ENCODE measurements at regions not wholly inside any gene's neighbourhood (a gene's known extent, or its start where the extent isn't known, plus 50 kb on each side); places are given as distances from the start of the nearest gene placed in this dataset.

DNA sequence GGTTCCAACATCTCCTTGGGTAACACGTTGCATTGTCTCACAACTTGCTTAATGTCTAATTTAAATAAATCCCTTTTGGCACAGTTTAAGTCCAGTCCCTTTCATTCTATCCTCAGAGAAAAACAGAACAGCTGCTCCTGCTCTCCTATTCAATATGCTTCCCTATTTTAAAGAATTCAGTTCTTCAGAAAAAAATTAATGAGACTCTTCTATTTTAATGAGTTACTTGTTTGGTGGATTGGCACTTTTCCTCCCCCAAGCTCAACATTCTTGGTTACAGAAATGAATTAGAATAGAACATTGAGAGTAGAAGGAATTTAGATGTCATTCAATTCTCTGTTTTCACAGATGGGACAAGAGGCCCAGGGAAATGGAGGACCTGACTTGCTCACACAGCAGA lies 116.9 kb upstream of the ATP8B1 start:
- H3K4me1 ChIP-seq, result peaks cover 0 to 6% of the 10 kb centered on the region in 2 donors
- intact Hi-C loops (cut with DNase I), result no loop called here
- H3K36me3 ChIP-seq, result no peaks in the 10 kb centered on the region
- no peaks in the 10 kb centered on the region for H3K9me3 ChIP-seq
- H3K27ac ChIP-seq, result no peak overlapping the region
- DNase-seq (no peak), ATAC-seq (no peak)
- TF ChIP-seq, protein P1, sequence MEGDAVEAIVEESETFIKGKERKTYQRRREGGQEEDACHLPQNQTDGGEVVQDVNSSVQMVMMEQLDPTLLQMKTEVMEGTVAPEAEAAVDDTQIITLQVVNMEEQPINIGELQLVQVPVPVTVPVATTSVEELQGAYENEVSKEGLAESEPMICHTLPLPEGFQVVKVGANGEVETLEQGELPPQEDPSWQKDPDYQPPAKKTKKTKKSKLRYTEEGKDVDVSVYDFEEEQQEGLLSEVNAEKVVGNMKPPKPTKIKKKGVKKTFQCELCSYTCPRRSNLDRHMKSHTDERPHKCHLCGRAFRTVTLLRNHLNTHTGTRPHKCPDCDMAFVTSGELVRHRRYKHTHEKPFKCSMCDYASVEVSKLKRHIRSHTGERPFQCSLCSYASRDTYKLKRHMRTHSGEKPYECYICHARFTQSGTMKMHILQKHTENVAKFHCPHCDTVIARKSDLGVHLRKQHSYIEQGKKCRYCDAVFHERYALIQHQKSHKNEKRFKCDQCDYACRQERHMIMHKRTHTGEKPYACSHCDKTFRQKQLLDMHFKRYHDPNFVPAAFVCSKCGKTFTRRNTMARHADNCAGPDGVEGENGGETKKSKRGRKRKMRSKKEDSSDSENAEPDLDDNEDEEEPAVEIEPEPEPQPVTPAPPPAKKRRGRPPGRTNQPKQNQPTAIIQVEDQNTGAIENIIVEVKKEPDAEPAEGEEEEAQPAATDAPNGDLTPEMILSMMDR (IDR thresholded peaks at IDR 0.05), result no peak
- no peaks in the 10 kb centered on the region for H3K27me3 ChIP-seq
- H3K4me3 ChIP-seq, result no peak overlapping the region

DNA sequence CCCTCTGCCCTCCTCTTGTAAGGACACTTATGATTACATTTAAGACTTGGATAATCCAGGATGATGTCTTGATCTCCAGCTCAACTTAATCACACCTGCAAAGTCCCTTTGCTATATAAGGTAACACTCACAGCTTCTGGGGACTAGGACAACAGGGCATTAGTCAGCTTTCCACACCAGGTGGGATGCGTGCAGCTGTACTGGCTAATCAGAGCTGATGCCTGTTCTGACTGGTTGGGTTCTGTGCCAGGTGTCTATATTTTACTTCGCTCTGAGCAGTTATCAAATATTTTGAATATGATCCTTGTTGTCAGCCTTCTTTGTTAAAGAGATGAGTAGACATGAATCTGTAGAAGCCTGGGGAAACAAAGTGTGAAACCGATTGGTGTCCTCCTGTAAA lies 115.5 kb upstream of the ATP8B1 start:
- Histone ChIP-seq H3K4me3 (no peak overlapping the region), H3K27ac (no peak overlapping the region), H3K27me3 (no peaks in the 10 kb centered on the region), H3K36me3 (no peaks in the 10 kb centered on the region), H3K9me3 (no peaks in the 10 kb centered on the region), H3K4me1 (peaks cover 0 to 6% of the 10 kb centered on the region in 2 donors)
- ATAC-seq (no peak), DNase-seq (no peak)
- TF ChIP-seq, protein P1 (IDR thresholded peaks at IDR 0.05), result no peak
- intact Hi-C loops (cut with DNase I), result no loop called here

DNA sequence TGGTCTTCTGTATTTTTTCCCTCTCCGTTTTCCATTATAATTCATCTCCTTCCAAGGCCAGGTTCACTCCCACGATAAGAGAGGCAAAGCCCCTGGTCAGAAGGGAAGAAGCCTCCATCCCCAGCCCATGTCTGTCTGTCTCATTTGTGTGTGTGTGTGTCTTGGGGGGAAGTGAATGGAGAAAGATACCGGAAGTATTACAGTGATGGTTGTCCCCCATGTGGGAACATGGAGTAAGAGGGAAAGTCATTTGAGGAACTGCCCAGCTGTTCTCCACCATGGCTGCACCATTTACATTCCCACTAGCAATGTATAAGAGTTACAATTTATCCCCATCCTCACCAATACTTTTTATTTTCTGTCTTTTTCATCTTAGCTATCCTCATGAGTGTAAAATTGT lies 113.6 kb upstream of the ATP8B1 start:
- H3K9me3 ChIP-seq, result no peaks in the 10 kb centered on the region
- H3K27ac ChIP-seq, result no peak overlapping the region
- no peak overlapping the region for H3K4me3 ChIP-seq
- TF ChIP-seq, protein P1 (IDR thresholded peaks at IDR 0.05), result no peak
- no peak for ATAC-seq
- no peaks in the 10 kb centered on the region for H3K36me3 ChIP-seq
- peaks cover 0 to 6% of the 10 kb centered on the region in 2 donors for H3K4me1 ChIP-seq
- H3K27me3 ChIP-seq, result no peaks in the 10 kb centered on the region
- intact Hi-C loops (cut with DNase I), result no loop called here
- no peak for DNase-seq

DNA sequence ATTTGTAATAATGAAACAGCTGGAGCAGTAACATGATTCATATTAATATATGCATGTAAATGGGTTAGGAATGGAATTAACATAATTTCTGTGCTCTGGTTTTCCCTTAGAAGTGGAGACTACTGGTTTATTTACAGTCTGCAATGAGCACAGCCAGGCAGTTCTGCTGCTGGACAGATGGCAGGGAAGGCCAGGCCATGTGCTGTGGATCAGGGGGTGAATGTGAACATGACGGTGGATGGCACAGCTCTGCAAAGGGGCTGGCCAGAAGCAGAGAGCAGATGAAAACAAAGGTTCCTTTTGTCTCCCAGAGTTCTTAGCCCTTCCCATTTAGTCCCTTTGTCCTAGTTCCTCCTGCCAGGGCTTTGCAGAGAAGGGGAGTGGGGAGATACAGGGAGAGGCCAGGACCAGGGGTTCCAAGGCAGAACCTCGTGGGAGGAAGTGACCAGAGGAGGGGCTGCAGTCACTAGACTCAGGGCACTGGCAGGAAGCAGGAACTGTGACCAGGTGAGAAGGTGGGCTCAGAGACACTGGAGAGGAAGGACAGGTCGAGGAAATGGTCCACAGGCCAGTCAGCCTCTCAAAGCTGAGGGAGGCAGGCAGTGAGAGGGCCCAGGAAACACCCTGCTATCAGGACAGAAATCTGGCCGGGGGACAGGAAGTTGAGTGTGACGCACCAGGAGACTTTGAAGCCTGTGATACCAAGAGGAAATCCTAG lies 112.9 kb upstream of the ATP8B1 start:
- H3K27me3 ChIP-seq, result no peaks in the 10 kb centered on the region
- peak in 1 of 4 donors; percentile 18 for DNase-seq

DNA sequence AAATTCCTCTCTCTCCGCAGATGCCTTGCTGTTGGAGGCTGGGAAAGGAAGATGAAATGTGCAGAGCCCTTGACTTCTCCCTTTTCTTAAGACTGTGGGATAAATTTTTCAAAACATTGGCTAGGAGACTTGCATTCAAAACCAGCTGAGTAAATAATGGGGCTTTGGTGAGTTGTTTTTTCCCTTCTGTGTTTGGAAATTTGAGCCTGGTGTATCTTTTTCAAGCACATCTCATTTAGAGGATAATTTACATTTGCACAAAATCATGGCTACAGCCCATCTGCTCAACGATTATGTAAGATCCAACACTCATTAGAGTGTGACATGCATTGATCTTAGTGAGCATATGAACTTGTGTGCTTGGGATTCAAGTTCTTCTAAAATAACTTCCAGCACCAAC lies 112.1 kb upstream of the ATP8B1 start:
- ATAC-seq, result no peak
- intact Hi-C loops (cut with DNase I), result no loop called here
- TF ChIP-seq, protein P1 (IDR thresholded peaks at IDR 0.05), result no peak
- H3K9me3 ChIP-seq, result no peaks in the 10 kb centered on the region
- DNase-seq, result peak in 2 of 4 donors; percentile 46 to 57
- no peak overlapping the region for H3K27ac ChIP-seq
- no peaks in the 10 kb centered on the region for H3K36me3 ChIP-seq
- no peak overlapping the region for H3K4me3 ChIP-seq
- H3K4me1 ChIP-seq, result peaks cover 0 to 6% of the 10 kb centered on the region in 2 donors
- no peaks in the 10 kb centered on the region for H3K27me3 ChIP-seq

More for the DNA sequence above, 112.9 kb upstream of the ATP8B1 start:
- peaks cover 0 to 6% of the 10 kb centered on the region in 2 donors for H3K4me1 ChIP-seq
- H3K36me3 ChIP-seq, result no peaks in the 10 kb centered on the region
- TF ChIP-seq, protein P1 (IDR thresholded peaks at IDR 0.05), result no peak
- no peaks in the 10 kb centered on the region for H3K9me3 ChIP-seq
- intact Hi-C loops (cut with DNase I), result no loop called here
- H3K27ac ChIP-seq, result no peak overlapping the region
- ATAC-seq, result no peak
- no peak overlapping the region for H3K4me3 ChIP-seq

All from left lung (tissue), 4 donors.